ENCODE measurements at regions not wholly inside any gene's neighbourhood (a gene's known extent, or its start where the extent isn't known, plus 50 kb on each side); places are given as distances from the start of the nearest gene placed in this dataset.

- Mint-ChIP-seq H3K27ac (no peak overlapping the region), H3K36me3 (ENCODE audit: low read depth) (no peaks in the 10 kb centered on the region), H3K9me3 (no peaks in the 10 kb centered on the region), H3K4me3 (no peak overlapping the region), H3K27me3 (ENCODE audit: low read depth) (peaks cover 12% of the 10 kb centered on the region), H3K4me1 (no peaks in the 10 kb centered on the region)
- TF ChIP-seq, protein P1, sequence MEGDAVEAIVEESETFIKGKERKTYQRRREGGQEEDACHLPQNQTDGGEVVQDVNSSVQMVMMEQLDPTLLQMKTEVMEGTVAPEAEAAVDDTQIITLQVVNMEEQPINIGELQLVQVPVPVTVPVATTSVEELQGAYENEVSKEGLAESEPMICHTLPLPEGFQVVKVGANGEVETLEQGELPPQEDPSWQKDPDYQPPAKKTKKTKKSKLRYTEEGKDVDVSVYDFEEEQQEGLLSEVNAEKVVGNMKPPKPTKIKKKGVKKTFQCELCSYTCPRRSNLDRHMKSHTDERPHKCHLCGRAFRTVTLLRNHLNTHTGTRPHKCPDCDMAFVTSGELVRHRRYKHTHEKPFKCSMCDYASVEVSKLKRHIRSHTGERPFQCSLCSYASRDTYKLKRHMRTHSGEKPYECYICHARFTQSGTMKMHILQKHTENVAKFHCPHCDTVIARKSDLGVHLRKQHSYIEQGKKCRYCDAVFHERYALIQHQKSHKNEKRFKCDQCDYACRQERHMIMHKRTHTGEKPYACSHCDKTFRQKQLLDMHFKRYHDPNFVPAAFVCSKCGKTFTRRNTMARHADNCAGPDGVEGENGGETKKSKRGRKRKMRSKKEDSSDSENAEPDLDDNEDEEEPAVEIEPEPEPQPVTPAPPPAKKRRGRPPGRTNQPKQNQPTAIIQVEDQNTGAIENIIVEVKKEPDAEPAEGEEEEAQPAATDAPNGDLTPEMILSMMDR (IDR thresholded peaks at IDR 0.05; ENCODE audit: unreplicated experiment in 3 of 3): no peak
Measured at GRCh38 chr22:48855013-48855412, 972.7 kb downstream of the BRD1 start.

- no peak overlapping the region for H3K4me3 Mint-ChIP-seq
- TF ChIP-seq, protein P1 (IDR thresholded peaks at IDR 0.05; ENCODE audit: unreplicated experiment in 3 of 3): no peak
- H3K27me3 Mint-ChIP-seq (ENCODE audit: low read depth): peaks cover 9% of the 10 kb centered on the region
- peaks cover 5% of the 10 kb centered on the region for H3K4me1 Mint-ChIP-seq
- H3K36me3 Mint-ChIP-seq (ENCODE audit: low read depth): no peaks in the 10 kb centered on the region
- no peaks in the 10 kb centered on the region for H3K9me3 Mint-ChIP-seq
- no peak overlapping the region for H3K27ac Mint-ChIP-seq
Measured at GRCh38 chr22:48853627-48854240, 973.9 kb downstream of the BRD1 start.

DNA sequence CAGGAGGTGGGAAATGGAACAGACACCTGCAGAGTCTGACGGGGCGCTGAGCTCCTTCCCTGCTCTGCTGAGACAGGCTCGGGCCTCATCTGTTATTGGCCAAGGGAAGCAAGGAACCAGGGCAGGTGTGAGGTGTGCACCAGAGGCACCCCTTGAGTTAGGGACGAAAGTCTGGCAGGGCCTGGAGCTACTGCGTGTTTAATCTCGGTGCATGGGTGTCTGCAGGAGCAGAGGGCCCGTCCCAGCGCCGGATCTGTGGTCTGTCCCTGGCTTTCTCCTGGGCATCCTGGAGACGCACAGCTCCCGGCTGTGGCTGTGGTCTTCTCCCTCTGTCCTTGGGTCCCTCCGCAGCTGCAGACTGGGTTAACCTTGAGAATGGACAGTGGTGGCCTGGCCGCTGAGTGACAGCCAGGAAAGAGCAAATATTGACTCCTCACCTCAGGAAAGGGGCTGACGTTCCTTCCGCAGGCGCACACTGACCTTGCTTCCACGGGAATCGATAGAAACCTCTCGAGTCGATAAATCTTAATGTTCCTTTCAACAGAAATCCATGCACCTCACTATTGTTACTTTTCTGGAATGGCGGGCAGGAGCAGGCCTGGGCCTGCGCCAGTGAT is 975.6 kb downstream of the BRD1 start:
- peaks cover 5% of the 10 kb centered on the region for H3K4me1 Mint-ChIP-seq
- no peak overlapping the region for H3K4me3 Mint-ChIP-seq
- TF ChIP-seq, protein P1 (IDR thresholded peaks at IDR 0.05; ENCODE audit: unreplicated experiment in 3 of 3): no peak

GRCh38 chr22:48850658-48851287 is 976.9 kb downstream of the BRD1 start:
- Mint-ChIP-seq H3K9me3 (no peaks in the 10 kb centered on the region), H3K27ac (no peak overlapping the region), H3K36me3 (ENCODE audit: low read depth) (no peaks in the 10 kb centered on the region), H3K27me3 (ENCODE audit: low read depth) (peaks cover 7% of the 10 kb centered on the region), H3K4me3 (no peak overlapping the region), H3K4me1 (peaks cover 5% of the 10 kb centered on the region)
- TF ChIP-seq, protein P1 (IDR thresholded peaks at IDR 0.05; ENCODE audit: unreplicated experiment in 3 of 3): no peak

More for the DNA sequence above, 975.6 kb downstream of the BRD1 start:
- H3K27me3 Mint-ChIP-seq (ENCODE audit: low read depth): peaks cover 5% of the 10 kb centered on the region
- H3K27ac Mint-ChIP-seq: no peak overlapping the region
- H3K36me3 Mint-ChIP-seq (ENCODE audit: low read depth): no peaks in the 10 kb centered on the region
- no peaks in the 10 kb centered on the region for H3K9me3 Mint-ChIP-seq

GRCh38 chr22:48849963-48850657 is 977.6 kb downstream of the BRD1 start:
- Mint-ChIP-seq H3K4me1 (peaks cover 5% of the 10 kb centered on the region), H3K4me3 (no peak overlapping the region), H3K36me3 (ENCODE audit: low read depth) (no peaks in the 10 kb centered on the region), H3K27me3 (ENCODE audit: low read depth) (peaks cover 7% of the 10 kb centered on the region), H3K9me3 (no peaks in the 10 kb centered on the region), H3K27ac (no peak overlapping the region)
- TF ChIP-seq, protein P1 (IDR thresholded peaks at IDR 0.05; ENCODE audit: unreplicated experiment in 3 of 3): no peak

Measured in nephron (organoid).